GM03348 (cell line): ENCODE measurements at regions not wholly inside any gene's neighbourhood (a gene's known extent, or its start where the extent isn't known, plus 50 kb on each side); places are given as distances from the start of the nearest gene placed in this dataset.
"Not testable (repeated sequence)": the region's sequence is repeated elsewhere in the genome, so short reads cannot be mapped to it uniquely, and the experiment has no call there.

ENCODE experiments used
- DNase-seq: peaks from one replicate; pipeline ENCODE4 v3.0.0; 2012; ENCODE audit warnings: low spot score

GRCh38 chr2:87315183-87315902, 293.7 kb upstream of the PLGLB1 start:
- DNase-seq = not testable (repeated sequence)

- not testable (repeated sequence) for DNase-seq
Observed at GRCh38 chr2:87317193-87317592, 295.5 kb upstream of the PLGLB1 start.

- not testable (repeated sequence) for DNase-seq
Observed at GRCh38 chr2:87318814-87319491, 297.3 kb upstream of the PLGLB1 start.

- not testable (repeated sequence) for DNase-seq
Observed at GRCh38 chr2:87319705-87320104, 298.1 kb upstream of the PLGLB1 start.

- DNase-seq = not testable (repeated sequence)
Observed at GRCh38 chr2:87321201-87321600, 299.6 kb upstream of the PLGLB1 start.

- DNase-seq = not testable (repeated sequence)
Observed at GRCh38 chr2:87324335-87325041, 302.8 kb upstream of the PLGLB1 start.

GRCh38 chr2:87325042-87325910, 303.6 kb upstream of the PLGLB1 start:
- DNase-seq = not testable (repeated sequence)

GRCh38 chr2:87325911-87326294, 304.3 kb upstream of the PLGLB1 start:
- DNase-seq = not testable (repeated sequence)

- not testable (repeated sequence) for DNase-seq
Observed at GRCh38 chr2:87326754-87327153, 305.1 kb upstream of the PLGLB1 start.

- DNase-seq = not testable (repeated sequence)
Observed at GRCh38 chr2:87327648-87328371, 306.2 kb upstream of the PLGLB1 start.

GRCh38 chr2:87329529-87329928, 307.9 kb upstream of the PLGLB1 start:
- DNase-seq = not testable (repeated sequence)

GRCh38 chr2:87330486-87330885, 308.8 kb upstream of the PLGLB1 start:
- not testable (repeated sequence) for DNase-seq

- DNase-seq = not testable (repeated sequence)
Observed at GRCh38 chr2:87331940-87332583, 310.4 kb upstream of the PLGLB1 start.

- not testable (repeated sequence) for DNase-seq
Observed at GRCh38 chr2:87334888-87335287, 313.2 kb upstream of the PLGLB1 start.

- DNase-seq = not testable (repeated sequence)
Observed at GRCh38 chr2:87338998-87339397, 317.4 kb upstream of the PLGLB1 start.

GRCh38 chr2:87341601-87342014, 320.0 kb upstream of the PLGLB1 start:
- DNase-seq = not testable (repeated sequence)

GRCh38 chr2:87342175-87342574, 320.5 kb upstream of the PLGLB1 start:
- DNase-seq = not testable (repeated sequence)

GRCh38 chr2:87343347-87343746, 321.7 kb upstream of the PLGLB1 start:
- not testable (repeated sequence) for DNase-seq

GRCh38 chr2:87345283-87345682, 323.6 kb upstream of the PLGLB1 start:
- not testable (repeated sequence) for DNase-seq

- not testable (repeated sequence) for DNase-seq
Observed at GRCh38 chr2:87348556-87348955, 326.9 kb upstream of the PLGLB1 start.
